GM23338 (cell line): ENCODE measurements at regions not wholly inside any gene's neighbourhood (a gene's known extent, or its start where the extent isn't known, plus 50 kb on each side); places are given as distances from the start of the nearest gene placed in this dataset.

Experiments used
- ATAC-seq: fragments of 200-7000 bp; cut with Tn5 transposase; 3 replicates; pipeline ENCODE4 v1.9.1; 2020
- DNase-seq: peaks from one replicate; pipeline ENCODE4 v3.0.0-alpha.2; 2015; ENCODE audit warnings: low spot score
- H2AFZ ChIP-seq: fragments of 200-600 bp; sonication (generic); 2 replicates; pipeline ENCODE4 v1.8.0; 2016; ENCODE audit warnings: antibody characterized with exemption, mild to moderate bottlenecking, moderate library complexity
- H3F3A ChIP-seq: fragments of 200-600 bp; sonication (generic); replicated peaks from 2 replicates; pipeline ENCODE4 v1.8.0; 2017; ENCODE audit warnings: antibody characterized with exemption, mixed run types, low read depth
- H3K27ac ChIP-seq: fragments of 200-600 bp; sonication (generic); 2 replicates; pipeline ENCODE4 v1.6.1; 2016; ENCODE audit warnings: low read depth
- H3K27me3 ChIP-seq: fragments of 200-600 bp; sonication (generic); 2 replicates; pipeline ENCODE4 v1.8.0; 2016; ENCODE audit warnings: mild to moderate bottlenecking, mixed run types, moderate library complexity; ENCODE audit not compliant: insufficient read depth
- H3K36me3 ChIP-seq: fragments of 200-600 bp; sonication (generic); 2 replicates; pipeline ENCODE4 v1.8.0; 2016; ENCODE audit warnings: mild to moderate bottlenecking; ENCODE audit not compliant: insufficient read depth
- H3K4me1 ChIP-seq: fragments of 200-600 bp; sonication (generic); 2 replicates; pipeline ENCODE4 v1.8.0; 2016; ENCODE audit warnings: mild to moderate bottlenecking, moderate library complexity; ENCODE audit not compliant: insufficient read depth
- H3K4me2 ChIP-seq: fragments of 200-600 bp; sonication (generic); 2 replicates; pipeline ENCODE4 v1.7.1; 2017; ENCODE audit warnings: mixed run types
- H3K4me3 ChIP-seq: fragments of 200-600 bp; sonication (generic); 2 replicates; pipeline ENCODE4 v1.6.1; 2016; ENCODE audit warnings: mixed run types
- H3K79me2 ChIP-seq: fragments of 200-600 bp; sonication (generic); replicated peaks from 2 replicates; pipeline ENCODE4 v1.8.0; 2017; ENCODE audit warnings: mild to moderate bottlenecking; ENCODE audit not compliant: insufficient read depth
- H3K9me2 ChIP-seq: fragments of 200-600 bp; sonication (generic); 2 replicates; pipeline ENCODE4 v1.8.0; 2017; ENCODE audit not compliant: insufficient read depth
- H4K20me1 ChIP-seq: fragments of 200-600 bp; sonication (generic); replicated peaks from 2 replicates; pipeline ENCODE4 v1.8.0; 2017; ENCODE audit warnings: mild to moderate bottlenecking; ENCODE audit not compliant: insufficient read depth
- H3K27ac Mint-ChIP-seq: 2 replicates; pipeline ENCODE4 v1.8.0; 2020; ENCODE audit warnings: inconsistent platforms, mild to moderate bottlenecking, moderate library complexity, mixed read lengths
- H3K27me3 Mint-ChIP-seq: 3 replicates; pipeline ENCODE4 v1.8.0; 2022; ENCODE audit warnings: low read depth, mild to moderate bottlenecking, moderate library complexity, mixed read lengths, inconsistent platforms; ENCODE audit not compliant: insufficient read depth, poor library complexity
- H3K36me3 Mint-ChIP-seq: 3 replicates; pipeline ENCODE4 v1.8.0; 2021; ENCODE audit warnings: low read depth, mild to moderate bottlenecking, inconsistent platforms, moderate library complexity, mixed read lengths
- H3K4me1 Mint-ChIP-seq: 3 replicates; pipeline ENCODE4 v1.8.0; 2020; ENCODE audit warnings: mild to moderate bottlenecking, inconsistent platforms, mixed read lengths
- H3K4me3 Mint-ChIP-seq: 3 replicates; pipeline ENCODE4 v1.8.0; 2021; ENCODE audit warnings: moderate library complexity, mild to moderate bottlenecking, inconsistent platforms, mixed read lengths
- H3K9me3 Mint-ChIP-seq: 3 replicates; pipeline ENCODE4 v1.8.0; 2020; ENCODE audit warnings: moderate library complexity, mild to moderate bottlenecking, inconsistent platforms, mixed read lengths
- CREB1 ChIP-seq: fragments of 250-450 bp; sonication (Bioruptor Pico); IDR thresholded peaks from 2 replicates; pipeline ENCODE4 v1.5.0; 2020; ENCODE audit warnings: low read depth, mild to moderate bottlenecking, moderate library complexity
- EZH2phosphoT487 ChIP-seq: fragments of 200-600 bp; sonication (generic); IDR thresholded peaks from one replicate; pipeline ENCODE4 v1.8.1; 2018; ENCODE audit warnings: antibody characterized with exemption; ENCODE audit not compliant: unreplicated experiment
- NANOG ChIP-seq: IDR thresholded peaks from 2 replicates; pipeline ENCODE4 v1.6.1; 2016; ENCODE audit warnings: antibody characterized with exemption, borderline replicate concordance
- POLR2AphosphoS5 ChIP-seq: IDR thresholded peaks from 2 replicates; pipeline ENCODE4 v1.6.1; 2016; ENCODE audit warnings: antibody characterized with exemption, low read depth
- TF ChIP-seq, protein P1 (sequence below): IDR thresholded peaks from 2 replicates; pipeline ENCODE4 v1.6.1; 2016; ENCODE audit warnings: antibody characterized with exemption
- TF ChIP-seq, protein P2 (sequence below): IDR thresholded peaks from one replicate; pipeline ENCODE4 v1.6.1; 2018; ENCODE audit warnings: antibody characterized with exemption; ENCODE audit not compliant: unreplicated experiment
- TF ChIP-seq, protein P3 (sequence below): fragments of 250-450 bp; sonication (Bioruptor Pico); IDR thresholded peaks from 2 replicates; pipeline ENCODE4 v1.5.0; 2020; ENCODE audit warnings: mild to moderate bottlenecking, moderate library complexity

DNA sequence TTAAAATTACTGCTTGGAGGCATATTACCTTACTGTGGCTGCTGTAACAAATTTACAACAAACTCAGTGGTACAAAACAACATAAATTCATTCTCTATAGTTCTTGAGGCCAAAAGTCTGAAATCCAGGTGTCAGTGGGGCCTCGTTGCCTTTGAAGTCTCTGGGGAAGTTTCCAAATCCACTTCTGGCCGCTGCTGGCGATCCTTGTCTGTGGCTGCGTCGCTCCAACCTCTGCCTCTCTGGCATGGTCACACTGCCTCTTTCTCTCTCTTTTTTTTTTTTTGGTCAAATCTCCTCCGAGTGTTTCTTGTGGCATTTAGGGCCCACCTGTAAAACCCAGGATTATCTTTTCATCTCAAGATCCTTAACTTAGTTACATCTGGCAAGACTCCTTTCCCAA lies 182.8 kb downstream of the ST6GAL2 start:
- no peaks in the 10 kb centered on the region for H3K36me3 ChIP-seq
- no peak overlapping the region for H3K4me2 ChIP-seq
- no peaks in the 10 kb centered on the region for H3K27me3 Mint-ChIP-seq
- H3K79me2 ChIP-seq = no peaks in the 10 kb centered on the region
- H3K9me3 Mint-ChIP-seq = no peaks in the 10 kb centered on the region
- TF ChIP-seq CREB1 (CRISPR knock-in tag) (no peak), EZH2phosphoT487 (no peak), NANOG (no peak), POLR2AphosphoS5 (no peak)
- TF ChIP-seq, protein P1, sequence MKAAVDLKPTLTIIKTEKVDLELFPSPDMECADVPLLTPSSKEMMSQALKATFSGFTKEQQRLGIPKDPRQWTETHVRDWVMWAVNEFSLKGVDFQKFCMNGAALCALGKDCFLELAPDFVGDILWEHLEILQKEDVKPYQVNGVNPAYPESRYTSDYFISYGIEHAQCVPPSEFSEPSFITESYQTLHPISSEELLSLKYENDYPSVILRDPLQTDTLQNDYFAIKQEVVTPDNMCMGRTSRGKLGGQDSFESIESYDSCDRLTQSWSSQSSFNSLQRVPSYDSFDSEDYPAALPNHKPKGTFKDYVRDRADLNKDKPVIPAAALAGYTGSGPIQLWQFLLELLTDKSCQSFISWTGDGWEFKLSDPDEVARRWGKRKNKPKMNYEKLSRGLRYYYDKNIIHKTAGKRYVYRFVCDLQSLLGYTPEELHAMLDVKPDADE = no peak
- TF ChIP-seq, protein P2, sequence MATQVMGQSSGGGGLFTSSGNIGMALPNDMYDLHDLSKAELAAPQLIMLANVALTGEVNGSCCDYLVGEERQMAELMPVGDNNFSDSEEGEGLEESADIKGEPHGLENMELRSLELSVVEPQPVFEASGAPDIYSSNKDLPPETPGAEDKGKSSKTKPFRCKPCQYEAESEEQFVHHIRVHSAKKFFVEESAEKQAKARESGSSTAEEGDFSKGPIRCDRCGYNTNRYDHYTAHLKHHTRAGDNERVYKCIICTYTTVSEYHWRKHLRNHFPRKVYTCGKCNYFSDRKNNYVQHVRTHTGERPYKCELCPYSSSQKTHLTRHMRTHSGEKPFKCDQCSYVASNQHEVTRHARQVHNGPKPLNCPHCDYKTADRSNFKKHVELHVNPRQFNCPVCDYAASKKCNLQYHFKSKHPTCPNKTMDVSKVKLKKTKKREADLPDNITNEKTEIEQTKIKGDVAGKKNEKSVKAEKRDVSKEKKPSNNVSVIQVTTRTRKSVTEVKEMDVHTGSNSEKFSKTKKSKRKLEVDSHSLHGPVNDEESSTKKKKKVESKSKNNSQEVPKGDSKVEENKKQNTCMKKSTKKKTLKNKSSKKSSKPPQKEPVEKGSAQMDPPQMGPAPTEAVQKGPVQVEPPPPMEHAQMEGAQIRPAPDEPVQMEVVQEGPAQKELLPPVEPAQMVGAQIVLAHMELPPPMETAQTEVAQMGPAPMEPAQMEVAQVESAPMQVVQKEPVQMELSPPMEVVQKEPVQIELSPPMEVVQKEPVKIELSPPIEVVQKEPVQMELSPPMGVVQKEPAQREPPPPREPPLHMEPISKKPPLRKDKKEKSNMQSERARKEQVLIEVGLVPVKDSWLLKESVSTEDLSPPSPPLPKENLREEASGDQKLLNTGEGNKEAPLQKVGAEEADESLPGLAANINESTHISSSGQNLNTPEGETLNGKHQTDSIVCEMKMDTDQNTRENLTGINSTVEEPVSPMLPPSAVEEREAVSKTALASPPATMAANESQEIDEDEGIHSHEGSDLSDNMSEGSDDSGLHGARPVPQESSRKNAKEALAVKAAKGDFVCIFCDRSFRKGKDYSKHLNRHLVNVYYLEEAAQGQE = no peak
- TF ChIP-seq, protein P3, sequence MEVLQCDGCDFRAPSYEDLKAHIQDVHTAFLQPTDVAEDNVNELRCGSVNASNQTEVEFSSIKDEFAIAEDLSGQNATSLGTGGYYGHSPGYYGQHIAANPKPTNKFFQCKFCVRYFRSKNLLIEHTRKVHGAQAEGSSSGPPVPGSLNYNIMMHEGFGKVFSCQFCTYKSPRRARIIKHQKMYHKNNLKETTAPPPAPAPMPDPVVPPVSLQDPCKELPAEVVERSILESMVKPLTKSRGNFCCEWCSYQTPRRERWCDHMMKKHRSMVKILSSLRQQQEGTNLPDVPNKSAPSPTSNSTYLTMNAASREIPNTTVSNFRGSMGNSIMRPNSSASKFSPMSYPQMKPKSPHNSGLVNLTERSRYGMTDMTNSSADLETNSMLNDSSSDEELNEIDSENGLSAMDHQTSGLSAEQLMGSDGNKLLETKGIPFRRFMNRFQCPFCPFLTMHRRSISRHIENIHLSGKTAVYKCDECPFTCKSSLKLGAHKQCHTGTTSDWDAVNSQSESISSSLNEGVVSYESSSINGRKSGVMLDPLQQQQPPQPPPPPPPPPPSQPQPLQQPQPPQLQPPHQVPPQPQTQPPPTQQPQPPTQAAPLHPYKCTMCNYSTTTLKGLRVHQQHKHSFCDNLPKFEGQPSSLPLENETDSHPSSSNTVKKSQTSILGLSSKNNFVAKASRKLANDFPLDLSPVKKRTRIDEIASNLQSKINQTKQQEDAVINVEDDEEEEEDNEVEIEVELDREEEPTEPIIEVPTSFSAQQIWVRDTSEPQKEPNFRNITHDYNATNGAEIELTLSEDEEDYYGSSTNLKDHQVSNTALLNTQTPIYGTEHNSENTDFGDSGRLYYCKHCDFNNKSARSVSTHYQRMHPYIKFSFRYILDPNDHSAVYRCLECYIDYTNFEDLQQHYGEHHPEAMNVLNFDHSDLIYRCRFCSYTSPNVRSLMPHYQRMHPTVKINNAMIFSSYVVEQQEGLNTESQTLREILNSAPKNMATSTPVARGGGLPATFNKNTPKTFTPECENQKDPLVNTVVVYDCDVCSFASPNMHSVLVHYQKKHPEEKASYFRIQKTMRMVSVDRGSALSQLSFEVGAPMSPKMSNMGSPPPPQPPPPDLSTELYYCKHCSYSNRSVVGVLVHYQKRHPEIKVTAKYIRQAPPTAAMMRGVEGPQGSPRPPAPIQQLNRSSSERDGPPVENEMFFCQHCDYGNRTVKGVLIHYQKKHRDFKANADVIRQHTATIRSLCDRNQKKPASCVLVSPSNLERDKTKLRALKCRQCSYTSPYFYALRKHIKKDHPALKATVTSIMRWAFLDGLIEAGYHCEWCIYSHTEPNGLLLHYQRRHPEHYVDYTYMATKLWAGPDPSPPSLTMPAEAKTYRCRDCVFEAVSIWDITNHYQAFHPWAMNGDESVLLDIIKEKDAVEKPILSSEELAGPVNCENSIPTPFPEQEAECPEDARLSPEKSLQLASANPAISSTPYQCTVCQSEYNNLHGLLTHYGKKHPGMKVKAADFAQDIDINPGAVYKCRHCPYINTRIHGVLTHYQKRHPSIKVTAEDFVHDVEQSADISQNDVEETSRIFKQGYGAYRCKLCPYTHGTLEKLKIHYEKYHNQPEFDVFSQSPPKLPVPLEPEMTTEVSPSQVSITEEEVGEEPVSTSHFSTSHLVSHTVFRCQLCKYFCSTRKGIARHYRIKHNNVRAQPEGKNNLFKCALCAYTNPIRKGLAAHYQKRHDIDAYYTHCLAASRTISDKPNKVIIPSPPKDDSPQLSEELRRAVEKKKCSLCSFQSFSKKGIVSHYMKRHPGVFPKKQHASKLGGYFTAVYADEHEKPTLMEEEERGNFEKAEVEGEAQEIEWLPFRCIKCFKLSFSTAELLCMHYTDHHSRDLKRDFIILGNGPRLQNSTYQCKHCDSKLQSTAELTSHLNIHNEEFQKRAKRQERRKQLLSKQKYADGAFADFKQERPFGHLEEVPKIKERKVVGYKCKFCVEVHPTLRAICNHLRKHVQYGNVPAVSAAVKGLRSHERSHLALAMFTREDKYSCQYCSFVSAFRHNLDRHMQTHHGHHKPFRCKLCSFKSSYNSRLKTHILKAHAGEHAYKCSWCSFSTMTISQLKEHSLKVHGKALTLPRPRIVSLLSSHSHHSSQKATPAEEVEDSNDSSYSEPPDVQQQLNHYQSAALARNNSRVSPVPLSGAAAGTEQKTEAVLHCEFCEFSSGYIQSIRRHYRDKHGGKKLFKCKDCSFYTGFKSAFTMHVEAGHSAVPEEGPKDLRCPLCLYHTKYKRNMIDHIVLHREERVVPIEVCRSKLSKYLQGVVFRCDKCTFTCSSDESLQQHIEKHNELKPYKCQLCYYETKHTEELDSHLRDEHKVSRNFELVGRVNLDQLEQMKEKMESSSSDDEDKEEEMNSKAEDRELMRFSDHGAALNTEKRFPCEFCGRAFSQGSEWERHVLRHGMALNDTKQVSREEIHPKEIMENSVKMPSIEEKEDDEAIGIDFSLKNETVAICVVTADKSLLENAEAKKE (CRISPR knock-in tag) = no peak
- H3K27ac Mint-ChIP-seq = no peak overlapping the region
- H4K20me1 ChIP-seq = no peaks in the 10 kb centered on the region
- no peaks in the 10 kb centered on the region for H3K4me1 Mint-ChIP-seq
- no peak for ATAC-seq
- no peak overlapping the region for H3K4me3 ChIP-seq
- H3K4me1 ChIP-seq = no peaks in the 10 kb centered on the region
- H3K27me3 ChIP-seq = no peaks in the 10 kb centered on the region
- H3K4me3 Mint-ChIP-seq = no peak overlapping the region
- no peaks in the 10 kb centered on the region for H3F3A ChIP-seq
- H3K36me3 Mint-ChIP-seq = no peaks in the 10 kb centered on the region
- no peak overlapping the region for H3K27ac ChIP-seq
- peaks cover 15% of the 10 kb centered on the region; the same call in 1 of the 2 replicates for H3K9me2 ChIP-seq
- H2AFZ ChIP-seq = no peak overlapping the region
- DNase-seq = no peak
